Heart left ventricle (tissue), 13 donors: ENCODE measurements at regions not wholly inside any gene's neighbourhood (a gene's known extent, or its start where the extent isn't known, plus 50 kb on each side); places are given as distances from the start of the nearest gene placed in this dataset.

Source experiments
- CTCF ChIP-seq, 12 donors: fragments of 200-600 bp; sonication (generic) in 4 of 12; IDR thresholded peaks; one replicate each; pipeline versions ENCODE4 v1.5.0 to v1.8.0; 2018 to 2022; ENCODE audit warnings: antibody characterized with exemption in 12 of 12, mild to moderate bottlenecking in 5 of 12
- POLR2A ChIP-seq, 2 donors: fragments of 450-650 bp; IDR thresholded peaks; one replicate each; pipeline ENCODE4 v1.6.1; 2017; ENCODE audit warnings: antibody characterized with exemption in 2 of 2, mild to moderate bottlenecking in 2 of 2, moderate library complexity in 2 of 2
- donor health status: ischemic (EF 13 %, LVEDD 7.1; RV severe dilation, severe dysfunction).
- donor health status: DM: no; HTN: yes; CAD: no.
- donor health status: DM: no; HTN: no; CAD: no.
- donor health status: ischemic (EF 25% LVEDD 6.9; RV normal size, moderate dysfunction).
- donor health status: ischemic (EF 25% LVEDD 5.7; RV mildly dilated, moderate dysfunction).
- donor health status: ischemic (EF 35%, LVEDD 5.7; RV mildly dilated, moderate dysfunction).
- donor health status: nonischemic (EF 11% LVEDD 7.7; RV severe dilation, severe dysfunction).
- donor health status: DM: yes; HTN: yes; CAD: no.
- donor health status: PGD.
- donor health status: ischemic (EF 29% LVEDD 5.4; RV normal size, mild dysfunction).
- donor health status: nonischemic (EF 23%, LVEDD 6.1; RV moderate dilation, normal function).

- no peak for TF ChIP-seq CTCF (IDR thresholded peaks at IDR 0.05)
- no peak for TF ChIP-seq POLR2A (IDR thresholded peaks at IDR 0.05)
These were observed 62.6 kb upstream of the ZNRF2 start for GRCh38 chr7:30221764-30222163.
